GM18858 (cell line): ENCODE measurements at regions not wholly inside any gene's neighbourhood (a gene's known extent, or its start where the extent isn't known, plus 50 kb on each side); places are given as distances from the start of the nearest gene placed in this dataset.
"Not testable (repeated sequence)": the region's sequence is repeated elsewhere in the genome, so short reads cannot be mapped to it uniquely, and the experiment has no call there.

Experiments used
- ATAC-seq: cut with Tn5 transposase; IDR thresholded peaks from one replicate; pipeline ENCODE4 v1.9.1; 2021; ENCODE audit not compliant: unreplicated experiment

- ATAC-seq = peak; percentile 74
Measured at GRCh38 chr9:63812822-63813221, 1472.2 kb downstream of the FOXD4L5 start.

- ATAC-seq = not testable (repeated sequence)
Measured at GRCh38 chr9:63804205-63804604, 1480.8 kb downstream of the FOXD4L5 start.

GRCh38 chr9:63794081-63794685 lies 1490.8 kb downstream of the FOXD4L5 start:
- not testable (repeated sequence) for ATAC-seq

GRCh38 chr9:63787454-63787853 lies 1497.6 kb downstream of the FOXD4L5 start:
- not testable (repeated sequence) for ATAC-seq

GRCh38 chr9:63785059-63785458 lies 1500.0 kb downstream of the FOXD4L5 start:
- ATAC-seq = not testable (repeated sequence)

- ATAC-seq = not testable (repeated sequence)
Measured at GRCh38 chr9:63784421-63784820, 1500.6 kb downstream of the FOXD4L5 start.

GRCh38 chr9:63781817-63782439 lies 1503.1 kb downstream of the FOXD4L5 start:
- peak; percentile 15 for ATAC-seq

- ATAC-seq = peak; percentile 96
Measured at GRCh38 chr9:63781390-63781789, 1503.6 kb downstream of the FOXD4L5 start.

- not testable (repeated sequence) for ATAC-seq
Measured at GRCh38 chr9:63776220-63776619, 1508.8 kb downstream of the FOXD4L5 start.

- ATAC-seq = not testable (repeated sequence)
Measured at GRCh38 chr9:63775092-63775426, 1510.0 kb downstream of the FOXD4L5 start.

GRCh38 chr9:63774369-63775091 lies 1510.5 kb downstream of the FOXD4L5 start:
- not testable (repeated sequence) for ATAC-seq

- not testable (repeated sequence) for ATAC-seq
Measured at GRCh38 chr9:63762230-63762629, 1522.8 kb downstream of the FOXD4L5 start.

GRCh38 chr9:63729021-63729420 lies 1556.0 kb downstream of the FOXD4L5 start:
- not testable (repeated sequence) for ATAC-seq

GRCh38 chr9:63728287-63728686 lies 1556.7 kb downstream of the FOXD4L5 start:
- no peak for ATAC-seq

GRCh38 chr9:63708285-63708684 lies 1576.7 kb downstream of the FOXD4L5 start:
- ATAC-seq = not testable (repeated sequence)

- not testable (repeated sequence) for ATAC-seq
Measured at GRCh38 chr9:63704456-63704855, 1580.6 kb downstream of the FOXD4L5 start.

GRCh38 chr9:63703670-63704069 lies 1581.3 kb downstream of the FOXD4L5 start:
- ATAC-seq = not testable (repeated sequence)

- ATAC-seq = not testable (repeated sequence)
Measured at GRCh38 chr9:63703138-63703665, 1581.8 kb downstream of the FOXD4L5 start.
